Neural crest cell (in vitro differentiated cells): ENCODE measurements at regions not wholly inside any gene's neighbourhood (a gene's known extent, or its start where the extent isn't known, plus 50 kb on each side); places are given as distances from the start of the nearest gene placed in this dataset.

ENCODE experiments used
- DNase-seq: peaks from one replicate; pipeline ENCODE4 v3.0.0; 2021; ENCODE audit warnings: low read depth, mixed read lengths, low spot score
- H3K27ac Mint-ChIP-seq: one replicate; pipeline ENCODE4 v1.8.0; 2021; ENCODE audit warnings: mild to moderate bottlenecking, mixed read lengths; ENCODE audit not compliant: unreplicated experiment
- H3K27me3 Mint-ChIP-seq: 2 replicates; pipeline ENCODE4 v1.8.0; 2021; ENCODE audit warnings: low read depth, mild to moderate bottlenecking, mixed read lengths
- H3K36me3 Mint-ChIP-seq: 2 replicates; pipeline ENCODE4 v1.8.0; 2021; ENCODE audit warnings: low read depth, mild to moderate bottlenecking, mixed read lengths
- H3K4me1 Mint-ChIP-seq: 2 replicates; pipeline ENCODE4 v1.8.0; 2021; ENCODE audit warnings: mixed read lengths
- H3K4me3 Mint-ChIP-seq: one replicate; pipeline ENCODE4 v1.8.0; 2021; ENCODE audit warnings: mild to moderate bottlenecking, mixed read lengths
- H3K9me3 Mint-ChIP-seq: 2 replicates; pipeline ENCODE4 v1.8.0; 2021; ENCODE audit warnings: mixed read lengths
- CTCF ChIP-seq: fragments of 200-600 bp; sonication (generic); conservative IDR thresholded peaks from 2 replicates; pipeline ENCODE4 v1.5.0; 2021; ENCODE audit warnings: antibody characterized with exemption, mild to moderate bottlenecking

DNA sequence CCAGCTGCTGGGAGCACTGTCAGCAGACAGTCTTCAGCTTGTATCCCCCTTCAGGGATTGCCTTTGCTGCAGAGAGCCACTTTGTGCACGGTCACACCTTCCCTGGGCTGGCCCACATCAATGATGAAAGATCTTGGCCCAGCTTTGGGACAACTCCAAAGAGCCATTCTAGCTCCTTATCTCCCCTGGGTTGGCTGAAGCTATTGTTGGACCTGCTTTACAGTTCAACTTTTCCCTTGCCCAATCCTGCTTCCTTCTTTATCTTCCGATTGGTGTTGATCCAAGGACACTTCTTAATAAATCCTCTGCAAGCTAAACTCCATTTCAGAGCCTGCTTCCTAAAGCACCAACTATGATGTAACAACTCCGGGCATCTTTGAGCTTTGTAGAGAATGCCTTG is 466.4 kb downstream of the KLF12 start:
- Mint-ChIP-seq H3K36me3 (no peaks in the 10 kb centered on the region), H3K4me3 (no peak overlapping the region), H3K27me3 (no peaks in the 10 kb centered on the region), H3K4me1 (no peaks in the 10 kb centered on the region), H3K9me3 (no peaks in the 10 kb centered on the region), H3K27ac (no peak overlapping the region)
- no peak for DNase-seq
- no peak for TF ChIP-seq CTCF

DNA sequence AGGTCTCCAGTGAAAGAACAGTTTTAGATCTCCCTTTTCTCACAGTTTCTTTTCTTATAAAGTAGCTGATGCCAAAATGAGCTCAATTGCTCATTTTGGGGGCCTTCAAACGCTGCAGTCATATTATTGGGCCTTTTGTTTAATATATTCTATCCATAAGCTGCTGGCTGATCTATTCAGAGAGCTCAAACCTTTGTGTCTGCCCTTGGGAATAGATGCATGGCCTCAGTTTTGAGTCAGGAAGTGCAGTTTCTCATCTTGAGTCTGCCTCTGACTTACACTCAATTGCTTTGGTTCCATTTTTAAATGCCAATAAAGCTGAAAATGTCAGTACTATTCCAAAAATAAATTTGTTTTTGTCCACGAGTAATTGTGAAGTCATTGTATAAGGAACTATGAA is 468.9 kb downstream of the KLF12 start:
- H3K27ac Mint-ChIP-seq, result no peak overlapping the region
- DNase-seq, result no peak
- peaks cover 2% of the 10 kb centered on the region for H3K36me3 Mint-ChIP-seq
- H3K4me3 Mint-ChIP-seq, result no peak overlapping the region
- H3K9me3 Mint-ChIP-seq, result peaks cover 5% of the 10 kb centered on the region
- no peaks in the 10 kb centered on the region for H3K4me1 Mint-ChIP-seq
- no peak for TF ChIP-seq CTCF
- H3K27me3 Mint-ChIP-seq, result no peaks in the 10 kb centered on the region

GRCh38 chr13:73664851-73665250 is 469.4 kb downstream of the KLF12 start:
- Mint-ChIP-seq H3K36me3 (peaks cover 2% of the 10 kb centered on the region), H3K4me1 (no peaks in the 10 kb centered on the region), H3K27me3 (no peaks in the 10 kb centered on the region)

DNA sequence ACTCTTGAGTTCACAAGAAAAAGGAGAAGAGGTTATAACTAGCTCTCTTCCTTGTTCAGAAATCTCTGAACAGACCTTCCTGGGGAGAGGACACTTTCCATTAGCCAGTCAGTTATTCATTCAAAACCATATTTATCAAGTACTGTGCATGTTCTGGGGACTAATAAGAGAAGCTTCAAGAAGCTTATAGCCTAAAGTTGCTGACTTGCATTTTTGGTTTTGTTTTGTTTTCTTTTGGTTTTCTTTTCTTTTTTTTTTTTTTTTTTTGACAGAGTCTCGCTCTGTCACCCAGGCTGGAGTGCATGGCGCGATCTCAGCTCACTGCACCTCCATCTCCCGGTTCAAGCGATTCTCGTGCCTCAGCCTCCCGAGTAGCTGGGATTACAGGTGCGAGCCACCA is 471.4 kb downstream of the KLF12 start:
- Mint-ChIP-seq H3K4me1 (no peaks in the 10 kb centered on the region), H3K27me3 (no peaks in the 10 kb centered on the region), H3K9me3 (peaks cover 5% of the 10 kb centered on the region), H3K4me3 (no peak overlapping the region), H3K36me3 (peaks cover 2% of the 10 kb centered on the region), H3K27ac (no peak overlapping the region)
- TF ChIP-seq CTCF, result no peak
- DNase-seq, result no peak

More at GRCh38 chr13:73664851-73665250, 469.4 kb downstream of the KLF12 start:
- no peak overlapping the region for H3K4me3 Mint-ChIP-seq
- TF ChIP-seq CTCF, result no peak
- H3K9me3 Mint-ChIP-seq, result peaks cover 5% of the 10 kb centered on the region
- no peak for DNase-seq
- H3K27ac Mint-ChIP-seq, result no peak overlapping the region

DNA sequence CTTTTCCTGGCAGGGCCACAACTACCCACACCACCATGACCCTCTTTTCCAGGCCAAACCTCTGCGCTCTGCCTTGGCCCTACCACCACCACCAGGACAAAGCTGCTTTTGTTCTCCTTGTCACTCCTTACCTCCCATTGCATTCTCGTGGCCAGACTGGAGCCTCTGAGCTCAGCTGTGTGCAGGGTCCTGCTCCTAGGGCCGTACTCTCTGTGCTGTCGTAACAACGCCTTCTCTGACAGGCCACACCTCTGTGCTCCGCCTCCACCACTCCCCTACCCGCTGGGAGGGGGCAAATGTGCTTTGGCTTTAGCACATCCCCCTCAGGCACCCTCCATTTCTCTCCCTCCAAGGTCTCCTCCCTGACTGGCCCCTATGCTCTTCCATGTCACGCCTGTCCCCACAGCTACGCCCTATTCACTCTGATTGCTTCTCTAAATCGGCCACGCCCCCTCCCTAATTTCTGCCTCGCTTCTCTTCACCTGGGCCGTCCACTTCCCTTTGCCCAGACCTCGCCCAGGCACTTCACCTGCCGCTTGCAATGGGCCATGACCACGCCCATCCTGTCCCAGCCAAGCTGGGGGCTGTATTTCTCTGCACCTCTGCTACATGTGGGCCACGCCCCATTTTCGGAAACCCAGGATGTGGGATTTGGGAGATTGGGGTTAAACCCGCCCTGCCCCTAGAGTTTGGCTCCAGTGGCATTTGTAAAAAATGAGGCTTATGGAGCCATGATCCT is 472.3 kb downstream of the KLF12 start:
- no peak for DNase-seq
- no peak for TF ChIP-seq CTCF
- peaks cover 2% of the 10 kb centered on the region for H3K36me3 Mint-ChIP-seq
- H3K4me1 Mint-ChIP-seq, result no peaks in the 10 kb centered on the region
- no peak overlapping the region for H3K27ac Mint-ChIP-seq
- H3K9me3 Mint-ChIP-seq, result peaks cover 5% of the 10 kb centered on the region
- H3K27me3 Mint-ChIP-seq, result no peaks in the 10 kb centered on the region
- no peak overlapping the region for H3K4me3 Mint-ChIP-seq
